Naive thymus-derived CD4-positive, alpha-beta T cell (primary cell): ENCODE measurements at regions not wholly inside any gene's neighbourhood (a gene's known extent, or its start where the extent isn't known, plus 50 kb on each side); places are given as distances from the start of the nearest gene placed in this dataset.
A peak's percentile ranks its signal among the peaks of the same experiment; 100 is the strongest.

Source experiments
- ATAC-seq: fragments of 150-1000 bp; cut with Tn5 transposase; 2 replicates; pipeline ENCODE4 v1.10.0; 2021; ENCODE audit warnings: mild to moderate bottlenecking, moderate library complexity
- CTCF ChIA-PET: fragments of 350-600 bp; sonication (Branson Sonifier 250); formaldehyde crosslinking; loops from one replicate; lab custom pipeline; 2021; ENCODE audit warnings: antibody characterized with exemption; lab: Charles Lee
- POLR2A ChIA-PET: fragments of 350-600 bp; sonication (Branson Sonifier 250); formaldehyde crosslinking; loops from one replicate; lab custom pipeline; 2021; ENCODE audit warnings: antibody characterized with exemption, inconsistent platforms; lab: Charles Lee
- DNase-seq, 9 donors: peaks; one replicate each; pipeline versions ENCODE4 v3.0.0 to v3.0.0-alpha.2; 2020 to 2022; ENCODE audit warnings: mixed read lengths in 1 of 9
- H3K27ac ChIP-seq: one replicate; pipeline ENCODE4 v1.7.0; 2013; ENCODE audit warnings: mild to moderate bottlenecking, low read depth, low read length, moderate library complexity
- H3K27me3 ChIP-seq, 2 donors: one replicate each; pipeline ENCODE4 v1.7.0; 2013; ENCODE audit warnings: low read length in 2 of 2, mild to moderate bottlenecking in 2 of 2, moderate library complexity in 2 of 2; ENCODE audit not compliant: control insufficient read depth in 2 of 2, insufficient read depth in 2 of 2
- H3K36me3 ChIP-seq, 3 experiments: 1 replicate in 2 of 3; 2 replicates in 1 of 3; pipeline ENCODE4 v1.7.0; 2013; ENCODE audit warnings: low read length in 3 of 3, mild to moderate bottlenecking in 3 of 3, moderate library complexity in 1 of 3; ENCODE audit not compliant: insufficient read depth in 3 of 3, control insufficient read depth in 2 of 3
- H3K4me1 ChIP-seq, 2 donors: one replicate each; pipeline ENCODE4 v1.7.0; 2013; ENCODE audit warnings: low read length in 2 of 2, mild to moderate bottlenecking in 2 of 2, moderate library complexity in 1 of 2; ENCODE audit not compliant: control insufficient read depth in 2 of 2, insufficient read depth in 2 of 2
- H3K4me3 ChIP-seq: 2 replicates; pipeline ENCODE4 v1.7.0; 2013; ENCODE audit warnings: mild to moderate bottlenecking, low read length
- H3K9me3 ChIP-seq, 3 experiments: 1 replicate in 2 of 3; 2 replicates in 1 of 3; pipeline ENCODE4 v1.7.0; 2013; ENCODE audit warnings: low read length in 3 of 3; ENCODE audit not compliant: control insufficient read depth in 2 of 3
- H3K27ac Mint-ChIP-seq, 9 donors: one replicate each; pipeline ENCODE4 v1.8.0; 2020 to 2022; ENCODE audit warnings: mixed read lengths in 9 of 9, mild to moderate bottlenecking in 8 of 9, moderate library complexity in 5 of 9, inconsistent platforms in 2 of 9
- H3K27me3 Mint-ChIP-seq, 5 donors: one replicate each; pipeline ENCODE4 v1.8.0; 2021 to 2022; ENCODE audit warnings: mixed read lengths in 5 of 5, mild to moderate bottlenecking in 1 of 5
- H3K36me3 Mint-ChIP-seq, 5 donors: one replicate each; pipeline ENCODE4 v1.8.0; 2020 to 2022; ENCODE audit warnings: mixed read lengths in 5 of 5, mild to moderate bottlenecking in 3 of 5, inconsistent platforms in 1 of 5
- H3K4me1 Mint-ChIP-seq, 7 donors: one replicate each; pipeline ENCODE4 v1.8.0; 2020 to 2022; ENCODE audit warnings: mixed read lengths in 7 of 7, mild to moderate bottlenecking in 3 of 7, inconsistent platforms in 1 of 7
- H3K4me3 Mint-ChIP-seq, 10 donors: one replicate each; pipeline ENCODE4 v1.8.0; 2020 to 2022; ENCODE audit warnings: mild to moderate bottlenecking in 10 of 10, mixed read lengths in 10 of 10, moderate library complexity in 6 of 10, inconsistent platforms in 2 of 10
- H3K9me3 Mint-ChIP-seq, 11 donors: one replicate each; pipeline ENCODE4 v1.8.0; 2020 to 2022; ENCODE audit warnings: mixed read lengths in 11 of 11, mild to moderate bottlenecking in 4 of 11, inconsistent platforms in 1 of 11, moderate library complexity in 1 of 11
- intact Hi-C, 2 donors: fragments of 100-400 bp; cut with micrococcal nuclease; formaldehyde crosslinking; loops; one replicate each; pipeline ENCODE4 v1.15.1; 2023

GRCh38 chr2:122670897-122671296 lies 915.4 kb downstream of the TSN start:
- Mint-ChIP-seq H3K4me1 (no peaks in the 10 kb centered on the region), H3K27me3 (no peaks in the 10 kb centered on the region), H3K9me3 (peaks cover 0 to 5% (median 0%) of the 10 kb centered on the region in 11 donors), H3K27ac (no peak overlapping the region), H3K4me3 (no peak overlapping the region), H3K36me3 (no peaks in the 10 kb centered on the region)
- intact Hi-C loops, result no loop called here
- ATAC-seq (no peak), DNase-seq (no peak)
- ChIA-PET POLR2A (no interaction called here), CTCF (no interaction called here)
- H3K4me3 ChIP-seq, result no peak overlapping the region
- no peaks in the 10 kb centered on the region for H3K4me1 ChIP-seq
- H3K27ac ChIP-seq, result no peak overlapping the region
- H3K36me3 ChIP-seq, result no peaks in the 10 kb centered on the region
- no peaks in the 10 kb centered on the region for H3K27me3 ChIP-seq
- no peaks in the 10 kb centered on the region for H3K9me3 ChIP-seq

DNA sequence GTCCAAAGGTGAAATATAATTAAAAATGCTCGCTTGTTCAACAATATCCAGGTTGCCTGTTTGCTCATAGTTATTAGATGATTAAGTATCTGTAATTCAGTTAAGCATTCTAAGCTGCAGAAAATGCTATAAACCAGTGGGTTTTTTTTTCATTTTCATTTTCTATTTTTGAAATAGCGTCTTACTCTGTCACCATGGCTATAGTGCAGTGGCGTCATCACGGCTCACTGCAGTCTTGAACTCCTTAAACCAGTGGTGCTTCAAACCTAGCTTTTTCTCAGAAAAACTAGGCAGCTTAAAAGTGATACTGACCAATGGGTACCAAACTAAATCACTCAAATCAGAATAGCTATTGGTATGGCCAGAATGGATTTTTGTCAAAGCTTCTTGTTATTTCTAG lies 925.2 kb downstream of the TSN start:
- intact Hi-C loops, result no loop called here
- H3K4me1 Mint-ChIP-seq, result peaks cover 0 to 1% (median 0%) of the 10 kb centered on the region in 7 donors

DNA sequence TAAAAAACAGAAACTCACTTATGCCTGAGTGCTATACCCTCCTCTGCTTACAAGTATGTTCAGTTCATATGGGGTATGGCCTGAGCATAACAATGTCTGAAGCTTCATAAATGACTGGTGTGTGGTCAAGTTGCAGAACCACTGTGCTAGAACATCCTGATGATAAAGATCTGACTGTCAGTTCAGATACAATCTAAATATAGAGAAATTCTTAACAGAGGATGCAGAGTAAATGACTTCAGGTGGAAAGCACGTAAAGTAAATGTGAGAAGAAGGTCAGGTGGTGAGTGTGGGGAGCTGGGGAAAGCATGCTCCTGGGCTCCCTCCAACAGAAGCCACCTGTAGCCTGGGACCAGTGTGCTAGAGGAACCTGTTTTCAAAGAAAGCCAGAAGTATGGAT lies 926.2 kb downstream of the TSN start:
- no peaks in the 10 kb centered on the region for H3K27me3 Mint-ChIP-seq
- no peak overlapping the region for H3K27ac Mint-ChIP-seq
- no peaks in the 10 kb centered on the region for H3K4me1 ChIP-seq
- no peaks in the 10 kb centered on the region for H3K9me3 ChIP-seq
- DNase-seq (no peak), ATAC-seq (peak; percentile 66)
- peaks cover 0 to 1% (median 0%) of the 10 kb centered on the region in 7 donors for H3K4me1 Mint-ChIP-seq
- H3K9me3 Mint-ChIP-seq, result peaks cover 0 to 29% (median 9%) of the 10 kb centered on the region in 11 donors
- no peak overlapping the region for H3K27ac ChIP-seq
- no peak overlapping the region for H3K4me3 Mint-ChIP-seq
- H3K36me3 ChIP-seq, result no peaks in the 10 kb centered on the region
- ChIA-PET POLR2A (no interaction called here), CTCF (no interaction called here)
- H3K4me3 ChIP-seq, result no peak overlapping the region
- H3K36me3 Mint-ChIP-seq, result peaks cover 0 to 5% (median 0%) of the 10 kb centered on the region in 5 donors
- intact Hi-C loops, result no loop called here
- H3K27me3 ChIP-seq, result no peaks in the 10 kb centered on the region

More for the DNA sequence above, 925.2 kb downstream of the TSN start:
- Mint-ChIP-seq H3K27ac (no peak overlapping the region), H3K4me3 (no peak overlapping the region), H3K27me3 (no peaks in the 10 kb centered on the region), H3K9me3 (peaks cover 0 to 22% (median 4%) of the 10 kb centered on the region in 11 donors), H3K36me3 (no peaks in the 10 kb centered on the region)
- ATAC-seq (no peak), DNase-seq (no peak)
- CTCF ChIA-PET, result no interaction called here
- no peak overlapping the region for H3K4me3 ChIP-seq
- no peaks in the 10 kb centered on the region for H3K9me3 ChIP-seq
- H3K4me1 ChIP-seq, result no peaks in the 10 kb centered on the region
- H3K36me3 ChIP-seq, result no peaks in the 10 kb centered on the region
- POLR2A ChIA-PET, result no interaction called here
- H3K27me3 ChIP-seq, result no peaks in the 10 kb centered on the region
- H3K27ac ChIP-seq, result no peak overlapping the region

- H3K27me3 Mint-ChIP-seq, result no peaks in the 10 kb centered on the region
- ATAC-seq (no peak), DNase-seq (no peak)
- H3K27ac ChIP-seq, result no peak overlapping the region
- no peak overlapping the region for H3K27ac Mint-ChIP-seq
- H3K27me3 ChIP-seq, result no peaks in the 10 kb centered on the region
- no peaks in the 10 kb centered on the region for H3K9me3 ChIP-seq
- intact Hi-C loops, result no loop called here
- no peak overlapping the region for H3K4me3 ChIP-seq
- no peaks in the 10 kb centered on the region for H3K36me3 ChIP-seq
- H3K4me3 Mint-ChIP-seq, result no peak overlapping the region
- peaks cover 0 to 29% (median 9%) of the 10 kb centered on the region in 11 donors for H3K9me3 Mint-ChIP-seq
- no peaks in the 10 kb centered on the region for H3K4me1 ChIP-seq
- peaks cover 0 to 1% (median 0%) of the 10 kb centered on the region in 7 donors for H3K4me1 Mint-ChIP-seq
- CTCF ChIA-PET, result no interaction called here
- H3K36me3 Mint-ChIP-seq, result peaks cover 0 to 5% (median 0%) of the 10 kb centered on the region in 5 donors
- POLR2A ChIA-PET, result no interaction called here
These were observed 926.9 kb downstream of the TSN start for GRCh38 chr2:122682356-122682755.

- POLR2A ChIA-PET, result no interaction called here
- no peak overlapping the region for H3K27ac ChIP-seq
- H3K36me3 ChIP-seq, result no peaks in the 10 kb centered on the region
- CTCF ChIA-PET, result no interaction called here
- H3K4me3 ChIP-seq, result no peak overlapping the region
- no peaks in the 10 kb centered on the region for H3K27me3 ChIP-seq
- Mint-ChIP-seq H3K36me3 (peaks cover 0 to 5% (median 0%) of the 10 kb centered on the region in 5 donors), H3K27me3 (no peaks in the 10 kb centered on the region), H3K4me1 (peaks cover 0 to 1% (median 0%) of the 10 kb centered on the region in 7 donors), H3K27ac (no peak overlapping the region), H3K9me3 (peaks cover 0 to 28% (median 9%) of the 10 kb centered on the region in 11 donors), H3K4me3 (no peak overlapping the region)
- ATAC-seq, result no peak
- intact Hi-C loops, result no loop called here
- no peak for DNase-seq
- no peaks in the 10 kb centered on the region for H3K4me1 ChIP-seq
- no peaks in the 10 kb centered on the region for H3K9me3 ChIP-seq
These were observed 927.6 kb downstream of the TSN start for GRCh38 chr2:122683018-122683417.

DNA sequence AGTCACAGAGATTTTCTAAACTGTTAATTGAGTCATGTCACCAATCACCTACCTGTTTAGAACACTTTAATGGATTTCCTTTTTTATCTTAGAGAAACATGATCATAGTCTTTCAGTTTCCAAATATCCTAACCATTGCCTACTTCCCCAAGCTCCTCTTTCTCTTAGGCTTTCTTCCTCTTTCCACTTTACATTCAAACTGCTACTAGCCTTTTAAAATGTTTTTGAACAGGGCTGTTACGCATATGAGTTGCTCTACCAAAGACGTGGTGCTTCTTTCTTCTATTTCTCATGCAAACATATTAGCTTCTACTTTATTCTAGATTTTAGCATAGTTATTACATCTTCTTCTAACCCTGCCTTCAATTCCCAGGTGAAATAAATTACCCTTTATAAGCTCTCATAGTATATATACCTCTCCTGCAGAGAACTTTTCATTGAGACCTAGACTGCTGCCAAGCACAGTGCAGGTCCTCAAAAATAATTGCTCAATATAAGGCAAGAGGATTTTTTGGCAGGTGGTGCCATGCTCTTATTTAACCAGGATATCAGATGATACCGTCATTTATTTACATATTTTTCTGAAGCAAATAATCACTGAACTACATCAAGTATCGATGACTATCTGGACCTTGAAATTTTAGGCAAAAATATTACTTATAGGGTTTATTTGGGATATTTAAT lies 937.1 kb downstream of the TSN start:
- POLR2A ChIA-PET, result no interaction called here
- Mint-ChIP-seq H3K9me3 (peaks cover 2 to 15% (median 4%) of the 10 kb centered on the region in 11 donors), H3K4me1 (no peaks in the 10 kb centered on the region), H3K27ac (no peak overlapping the region), H3K27me3 (no peaks in the 10 kb centered on the region), H3K36me3 (no peaks in the 10 kb centered on the region), H3K4me3 (no peak overlapping the region)
- DNase-seq (no peak), ATAC-seq (no peak)
- Histone ChIP-seq H3K27me3 (no peaks in the 10 kb centered on the region), H3K9me3 (no peaks in the 10 kb centered on the region), H3K27ac (no peak overlapping the region), H3K36me3 (no peaks in the 10 kb centered on the region), H3K4me1 (no peaks in the 10 kb centered on the region), H3K4me3 (no peak overlapping the region)
- CTCF ChIA-PET, result interaction anchor here (0.7 kb wide), 1 partner anchor 21 kb away, joined by 3 read pairs; no protein-coding TSS in a partner anchor
- intact Hi-C loops, result no loop called here

DNA sequence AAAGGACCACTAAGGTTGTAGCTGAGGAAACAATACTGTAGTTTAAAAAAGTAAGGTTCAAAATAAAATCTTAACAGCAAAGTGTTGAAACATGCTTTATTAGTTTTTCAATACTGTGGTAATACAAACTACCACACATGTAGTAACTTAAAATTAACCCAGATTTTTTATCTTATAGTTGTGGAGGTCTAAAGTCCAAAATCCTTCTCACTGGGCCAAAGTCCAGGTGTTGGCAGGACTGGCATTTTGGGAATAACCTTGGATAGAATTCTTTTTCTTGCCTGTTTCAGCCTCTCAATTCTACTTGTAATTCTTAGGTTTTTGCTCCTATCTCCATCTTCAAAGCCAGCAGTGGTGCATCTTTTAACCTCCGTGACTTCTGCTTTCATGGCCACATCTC lies 942.0 kb downstream of the TSN start:
- H3K9me3 Mint-ChIP-seq, result peaks cover 2 to 15% (median 4%) of the 10 kb centered on the region in 11 donors
- POLR2A ChIA-PET, result no interaction called here
- Histone ChIP-seq H3K36me3 (no peaks in the 10 kb centered on the region), H3K4me3 (no peak overlapping the region), H3K27me3 (no peaks in the 10 kb centered on the region), H3K27ac (no peak overlapping the region), H3K9me3 (no peaks in the 10 kb centered on the region), H3K4me1 (no peaks in the 10 kb centered on the region)
- no peak overlapping the region for H3K4me3 Mint-ChIP-seq
- no peaks in the 10 kb centered on the region for H3K27me3 Mint-ChIP-seq
- CTCF ChIA-PET, result no interaction called here
- ATAC-seq, result no peak
- H3K27ac Mint-ChIP-seq, result no peak overlapping the region
- intact Hi-C loops, result no loop called here
- H3K4me1 Mint-ChIP-seq, result no peaks in the 10 kb centered on the region
- DNase-seq, result no peak
- H3K36me3 Mint-ChIP-seq, result no peaks in the 10 kb centered on the region
